HEK293 (cell line): ENCODE measurements at regions not wholly inside any gene's neighbourhood (a gene's known extent, or its start where the extent isn't known, plus 50 kb on each side); places are given as distances from the start of the nearest gene placed in this dataset.

Experiments used
- CTCF ChIA-PET: fragments of 350-600 bp; formaldehyde crosslinking; extraction: SDS; loops from one replicate; lab custom pipeline; 2021; ENCODE audit warnings: antibody characterized with exemption; lab: Yijun Ruan, JAX
- POLR2A ChIA-PET: fragments of 300-600 bp; formaldehyde crosslinking; extraction: SDS; loops from one replicate; lab custom pipeline; 2020; ENCODE audit warnings: antibody characterized with exemption, inconsistent platforms; lab: Yijun Ruan, JAX
- H3K27ac ChIP-seq: fragments of 200-500 bp; sonication (Bioruptor generic); 2 replicates; pipeline ENCODE4 v1.5.1; 2014; ENCODE audit warnings: low read depth, low read length, control low read depth, inconsistent platforms; ENCODE audit errors: extremely low read depth
- H3K36me3 ChIP-seq, 2 experiments: fragments of 200-500 bp in 1 of 2; sonication (Bioruptor generic) in 1 of 2; 1 replicate in 1 of 2; 2 replicates in 1 of 2; pipeline ENCODE4 v1.5.1; 2014 to 2017; ENCODE audit warnings: inconsistent platforms in 2 of 2, low read length in 2 of 2; ENCODE audit not compliant: control insufficient read depth in 2 of 2, insufficient read depth in 1 of 2
- H3K4me1 ChIP-seq: fragments of 200-500 bp; sonication (Bioruptor generic); 2 replicates; pipeline ENCODE4 v1.5.1; 2014; ENCODE audit warnings: mild to moderate bottlenecking, low read length, inconsistent platforms; ENCODE audit not compliant: control insufficient read depth, insufficient read depth
- H3K4me3 ChIP-seq: 2 replicates; pipeline ENCODE4 v1.5.1; 2011; ENCODE audit warnings: low read depth, mild to moderate bottlenecking, control low read depth, low read length, moderate library complexity
- H3K9me3 ChIP-seq: fragments of 200-500 bp; sonication (Bioruptor generic); 2 replicates; pipeline ENCODE4 v1.5.1; 2014; ENCODE audit warnings: low read depth, low read length, inconsistent platforms; ENCODE audit not compliant: control insufficient read depth, insufficient read depth
- KLF10 ChIP-seq: fragments of 450-650 bp; IDR thresholded peaks from 2 replicates; pipeline ENCODE4 v1.5.1; 2018; ENCODE audit warnings: missing biosample characterization, mild to moderate bottlenecking, missing genetic modification characterization
- KLF7 ChIP-seq: fragments of 450-650 bp; formaldehyde crosslinking; IDR thresholded peaks from 2 replicates; pipeline ENCODE4 v1.5.1; 2016; ENCODE audit warnings: missing biosample characterization, missing genetic modification characterization, borderline replicate concordance
- MYNN ChIP-seq: fragments of 450-650 bp; formaldehyde crosslinking; IDR thresholded peaks from 2 replicates; pipeline ENCODE4 v1.5.1; 2016; ENCODE audit warnings: missing biosample characterization, missing genetic modification characterization, borderline replicate concordance
- PATZ1 ChIP-seq: fragments of 450-650 bp; formaldehyde crosslinking; IDR thresholded peaks from 2 replicates; pipeline ENCODE4 v1.5.1; 2016; ENCODE audit warnings: missing biosample characterization, missing genetic modification characterization
- SP3 ChIP-seq: fragments of 450-650 bp; formaldehyde crosslinking; IDR thresholded peaks from 2 replicates; pipeline ENCODE4 v1.5.1; 2016; ENCODE audit warnings: missing biosample characterization, missing genetic modification characterization
- TCF7L2 ChIP-seq: IDR thresholded peaks from 2 replicates; pipeline ENCODE4 v1.6.1; 2011; ENCODE audit warnings: low read depth, mild to moderate bottlenecking, inconsistent platforms, low read length, moderate library complexity, borderline replicate concordance
- ZBTB7A ChIP-seq: fragments of 450-650 bp; formaldehyde crosslinking; IDR thresholded peaks from 2 replicates; pipeline ENCODE4 v1.5.1; 2016; ENCODE audit warnings: low read depth, missing biosample characterization, missing genetic modification characterization
- ZNF175 ChIP-seq: fragments of 450-650 bp; formaldehyde crosslinking; IDR thresholded peaks from 2 replicates; pipeline ENCODE4 v1.5.1; 2016; ENCODE audit warnings: missing biosample characterization, missing genetic modification characterization
- ZNF585B ChIP-seq: fragments of 450-650 bp; formaldehyde crosslinking; IDR thresholded peaks from 2 replicates; pipeline ENCODE4 v1.5.1; 2016; ENCODE audit warnings: missing biosample characterization, missing genetic modification characterization
- ZNF610 ChIP-seq: fragments of 450-650 bp; formaldehyde crosslinking; IDR thresholded peaks from 2 replicates; pipeline ENCODE4 v1.5.1; 2016; ENCODE audit warnings: missing biosample characterization, missing genetic modification characterization, borderline replicate concordance
- ZNF660 ChIP-seq: fragments of 450-650 bp; IDR thresholded peaks from 2 replicates; pipeline ENCODE4 v1.5.1; 2018; ENCODE audit warnings: missing biosample characterization, mild to moderate bottlenecking, missing genetic modification characterization
- ZNF664 ChIP-seq: fragments of 450-650 bp; formaldehyde crosslinking; IDR thresholded peaks from 2 replicates; pipeline ENCODE4 v1.5.1; 2016; ENCODE audit warnings: missing biosample characterization, missing genetic modification characterization
- ZNF704 ChIP-seq: fragments of 450-650 bp; formaldehyde crosslinking; IDR thresholded peaks from 2 replicates; pipeline ENCODE4 v1.5.1; 2016; ENCODE audit warnings: missing biosample characterization, missing genetic modification characterization
- ZNF707 ChIP-seq: fragments of 450-650 bp; formaldehyde crosslinking; IDR thresholded peaks from 2 replicates; pipeline ENCODE4 v1.5.1; 2016; ENCODE audit warnings: missing biosample characterization, missing genetic modification characterization
- TF ChIP-seq, protein P1 (sequence below): fragments of 450-650 bp; formaldehyde crosslinking; IDR thresholded peaks from 2 replicates; pipeline ENCODE4 v1.5.1; 2016; ENCODE audit warnings: missing biosample characterization, missing genetic modification characterization, borderline replicate concordance
- TF ChIP-seq, protein P2 (sequence below): fragments of 450-650 bp; formaldehyde crosslinking; IDR thresholded peaks from 2 replicates; pipeline ENCODE4 v1.5.1; 2016; ENCODE audit warnings: missing biosample characterization, missing genetic modification characterization
- TF ChIP-seq, protein P3 (sequence below): fragments of 450-650 bp; formaldehyde crosslinking; conservative IDR thresholded peaks from 2 replicates; pipeline ENCODE4 v1.5.1; 2016; ENCODE audit warnings: low read depth, missing biosample characterization, missing genetic modification characterization

GRCh38 chr6:163913045-163913444 is 498.5 kb downstream of the QKI start (continued):
- TF ChIP-seq, protein P1, sequence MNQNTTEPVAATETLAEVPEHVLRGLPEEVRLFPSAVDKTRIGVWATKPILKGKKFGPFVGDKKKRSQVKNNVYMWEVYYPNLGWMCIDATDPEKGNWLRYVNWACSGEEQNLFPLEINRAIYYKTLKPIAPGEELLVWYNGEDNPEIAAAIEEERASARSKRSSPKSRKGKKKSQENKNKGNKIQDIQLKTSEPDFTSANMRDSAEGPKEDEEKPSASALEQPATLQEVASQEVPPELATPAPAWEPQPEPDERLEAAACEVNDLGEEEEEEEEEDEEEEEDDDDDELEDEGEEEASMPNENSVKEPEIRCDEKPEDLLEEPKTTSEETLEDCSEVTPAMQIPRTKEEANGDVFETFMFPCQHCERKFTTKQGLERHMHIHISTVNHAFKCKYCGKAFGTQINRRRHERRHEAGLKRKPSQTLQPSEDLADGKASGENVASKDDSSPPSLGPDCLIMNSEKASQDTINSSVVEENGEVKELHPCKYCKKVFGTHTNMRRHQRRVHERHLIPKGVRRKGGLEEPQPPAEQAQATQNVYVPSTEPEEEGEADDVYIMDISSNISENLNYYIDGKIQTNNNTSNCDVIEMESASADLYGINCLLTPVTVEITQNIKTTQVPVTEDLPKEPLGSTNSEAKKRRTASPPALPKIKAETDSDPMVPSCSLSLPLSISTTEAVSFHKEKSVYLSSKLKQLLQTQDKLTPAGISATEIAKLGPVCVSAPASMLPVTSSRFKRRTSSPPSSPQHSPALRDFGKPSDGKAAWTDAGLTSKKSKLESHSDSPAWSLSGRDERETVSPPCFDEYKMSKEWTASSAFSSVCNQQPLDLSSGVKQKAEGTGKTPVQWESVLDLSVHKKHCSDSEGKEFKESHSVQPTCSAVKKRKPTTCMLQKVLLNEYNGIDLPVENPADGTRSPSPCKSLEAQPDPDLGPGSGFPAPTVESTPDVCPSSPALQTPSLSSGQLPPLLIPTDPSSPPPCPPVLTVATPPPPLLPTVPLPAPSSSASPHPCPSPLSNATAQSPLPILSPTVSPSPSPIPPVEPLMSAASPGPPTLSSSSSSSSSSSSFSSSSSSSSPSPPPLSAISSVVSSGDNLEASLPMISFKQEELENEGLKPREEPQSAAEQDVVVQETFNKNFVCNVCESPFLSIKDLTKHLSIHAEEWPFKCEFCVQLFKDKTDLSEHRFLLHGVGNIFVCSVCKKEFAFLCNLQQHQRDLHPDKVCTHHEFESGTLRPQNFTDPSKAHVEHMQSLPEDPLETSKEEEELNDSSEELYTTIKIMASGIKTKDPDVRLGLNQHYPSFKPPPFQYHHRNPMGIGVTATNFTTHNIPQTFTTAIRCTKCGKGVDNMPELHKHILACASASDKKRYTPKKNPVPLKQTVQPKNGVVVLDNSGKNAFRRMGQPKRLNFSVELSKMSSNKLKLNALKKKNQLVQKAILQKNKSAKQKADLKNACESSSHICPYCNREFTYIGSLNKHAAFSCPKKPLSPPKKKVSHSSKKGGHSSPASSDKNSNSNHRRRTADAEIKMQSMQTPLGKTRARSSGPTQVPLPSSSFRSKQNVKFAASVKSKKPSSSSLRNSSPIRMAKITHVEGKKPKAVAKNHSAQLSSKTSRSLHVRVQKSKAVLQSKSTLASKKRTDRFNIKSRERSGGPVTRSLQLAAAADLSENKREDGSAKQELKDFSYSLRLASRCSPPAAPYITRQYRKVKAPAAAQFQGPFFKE (tag by site-specific recombination) = no peak
- TF ChIP-seq ZNF610 (tag by site-specific recombination) = no peak
- TF ChIP-seq ZNF585B (tag by site-specific recombination) = no peak
- no peak for TF ChIP-seq ZNF664 (tag by site-specific recombination)
- TF ChIP-seq, protein P2, sequence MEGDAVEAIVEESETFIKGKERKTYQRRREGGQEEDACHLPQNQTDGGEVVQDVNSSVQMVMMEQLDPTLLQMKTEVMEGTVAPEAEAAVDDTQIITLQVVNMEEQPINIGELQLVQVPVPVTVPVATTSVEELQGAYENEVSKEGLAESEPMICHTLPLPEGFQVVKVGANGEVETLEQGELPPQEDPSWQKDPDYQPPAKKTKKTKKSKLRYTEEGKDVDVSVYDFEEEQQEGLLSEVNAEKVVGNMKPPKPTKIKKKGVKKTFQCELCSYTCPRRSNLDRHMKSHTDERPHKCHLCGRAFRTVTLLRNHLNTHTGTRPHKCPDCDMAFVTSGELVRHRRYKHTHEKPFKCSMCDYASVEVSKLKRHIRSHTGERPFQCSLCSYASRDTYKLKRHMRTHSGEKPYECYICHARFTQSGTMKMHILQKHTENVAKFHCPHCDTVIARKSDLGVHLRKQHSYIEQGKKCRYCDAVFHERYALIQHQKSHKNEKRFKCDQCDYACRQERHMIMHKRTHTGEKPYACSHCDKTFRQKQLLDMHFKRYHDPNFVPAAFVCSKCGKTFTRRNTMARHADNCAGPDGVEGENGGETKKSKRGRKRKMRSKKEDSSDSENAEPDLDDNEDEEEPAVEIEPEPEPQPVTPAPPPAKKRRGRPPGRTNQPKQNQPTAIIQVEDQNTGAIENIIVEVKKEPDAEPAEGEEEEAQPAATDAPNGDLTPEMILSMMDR (tag by site-specific recombination) = no peak
- TF ChIP-seq ZNF660 = no peak
- TF ChIP-seq ZNF707 (tag by site-specific recombination) = no peak
- no peak for TF ChIP-seq TCF7L2
- TF ChIP-seq KLF10 = no peak
- TF ChIP-seq PATZ1 (tag by site-specific recombination) = no peak
- no peak for TF ChIP-seq KLF7
- TF ChIP-seq, all 188 proteins: peak for 0

DNA sequence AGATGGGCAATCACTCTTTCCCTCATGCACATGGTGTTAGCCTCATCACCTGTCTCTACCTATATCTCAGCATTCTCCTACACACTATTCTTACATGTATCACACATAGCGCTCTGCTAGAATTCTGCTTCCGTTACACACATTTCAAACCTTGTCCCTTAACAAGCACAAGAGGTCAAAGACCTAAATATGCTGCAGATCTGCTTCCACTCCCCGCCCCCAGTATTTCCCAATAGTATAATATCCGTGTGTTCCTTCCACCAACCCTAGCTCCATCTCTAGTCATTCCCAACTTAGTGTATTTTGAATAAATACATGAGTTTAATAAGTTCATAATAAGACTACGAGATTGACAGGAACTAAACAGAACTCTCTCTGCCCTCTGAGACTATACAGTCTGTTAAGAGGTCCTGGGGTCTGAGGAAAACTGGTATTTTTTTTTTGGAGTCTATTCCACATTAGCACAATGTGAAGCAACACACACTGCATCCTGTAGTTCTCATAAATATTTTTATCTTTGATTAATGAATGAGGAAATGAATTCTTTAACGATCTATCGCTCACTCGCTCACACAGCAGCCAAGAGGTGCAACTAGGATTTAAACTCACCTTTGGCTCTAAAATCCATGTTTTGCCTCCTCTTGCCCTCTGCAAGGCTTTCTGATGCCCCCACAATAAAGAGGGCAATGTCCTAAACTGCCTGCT is 491.6 kb downstream of the QKI start:
- TF ChIP-seq ZNF175 (tag by site-specific recombination) = no peak
- H3K27ac ChIP-seq = no peak overlapping the region
- no peaks in the 10 kb centered on the region for H3K4me1 ChIP-seq
- ChIA-PET CTCF (interaction anchor here (1.1 kb wide), 1 partner anchor 32 kb away, joined by 3 read pairs; no protein-coding TSS in a partner anchor), POLR2A (no interaction called here)
- no peaks in the 10 kb centered on the region for H3K9me3 ChIP-seq
- no peak overlapping the region for H3K4me3 ChIP-seq
- H3K36me3 ChIP-seq = no peaks in the 10 kb centered on the region

- CTCF ChIA-PET = no interaction called here
- H3K36me3 ChIP-seq = no peaks in the 10 kb centered on the region
- H3K4me3 ChIP-seq = no peak overlapping the region
- H3K4me1 ChIP-seq = no peaks in the 10 kb centered on the region
- no peak overlapping the region for H3K27ac ChIP-seq
- H3K9me3 ChIP-seq = no peaks in the 10 kb centered on the region
- POLR2A ChIA-PET = no interaction called here
- TF ChIP-seq MYNN (tag by site-specific recombination) = no peak
- TF ChIP-seq, protein P3, sequence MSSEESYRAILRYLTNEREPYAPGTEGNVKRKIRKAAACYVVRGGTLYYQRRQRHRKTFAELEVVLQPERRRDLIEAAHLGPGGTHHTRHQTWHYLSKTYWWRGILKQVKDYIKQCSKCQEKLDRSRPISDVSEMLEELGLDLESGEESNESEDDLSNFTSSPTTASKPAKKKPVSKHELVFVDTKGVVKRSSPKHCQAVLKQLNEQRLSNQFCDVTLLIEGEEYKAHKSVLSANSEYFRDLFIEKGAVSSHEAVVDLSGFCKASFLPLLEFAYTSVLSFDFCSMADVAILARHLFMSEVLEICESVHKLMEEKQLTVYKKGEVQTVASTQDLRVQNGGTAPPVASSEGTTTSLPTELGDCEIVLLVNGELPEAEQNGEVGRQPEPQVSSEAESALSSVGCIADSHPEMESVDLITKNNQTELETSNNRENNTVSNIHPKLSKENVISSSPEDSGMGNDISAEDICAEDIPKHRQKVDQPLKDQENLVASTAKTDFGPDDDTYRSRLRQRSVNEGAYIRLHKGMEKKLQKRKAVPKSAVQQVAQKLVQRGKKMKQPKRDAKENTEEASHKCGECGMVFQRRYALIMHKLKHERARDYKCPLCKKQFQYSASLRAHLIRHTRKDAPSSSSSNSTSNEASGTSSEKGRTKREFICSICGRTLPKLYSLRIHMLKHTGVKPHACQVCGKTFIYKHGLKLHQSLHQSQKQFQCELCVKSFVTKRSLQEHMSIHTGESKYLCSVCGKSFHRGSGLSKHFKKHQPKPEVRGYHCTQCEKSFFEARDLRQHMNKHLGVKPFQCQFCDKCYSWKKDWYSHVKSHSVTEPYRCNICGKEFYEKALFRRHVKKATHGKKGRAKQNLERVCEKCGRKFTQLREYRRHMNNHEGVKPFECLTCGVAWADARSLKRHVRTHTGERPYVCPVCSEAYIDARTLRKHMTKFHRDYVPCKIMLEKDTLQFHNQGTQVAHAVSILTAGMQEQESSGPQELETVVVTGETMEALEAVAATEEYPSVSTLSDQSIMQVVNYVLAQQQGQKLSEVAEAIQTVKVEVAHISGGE (tag by site-specific recombination) = no peak
- TF ChIP-seq ZBTB7A (tag by site-specific recombination) = no peak
- TF ChIP-seq SP3 (tag by site-specific recombination) = no peak
- TF ChIP-seq ZNF704 (tag by site-specific recombination) = no peak
These were observed 489.7 kb downstream of the QKI start for GRCh38 chr6:163904186-163904585.
